ENCODE measurements at regions not wholly inside any gene's neighbourhood (a gene's known extent, or its start where the extent isn't known, plus 50 kb on each side); places are given as distances from the start of the nearest gene placed in this dataset.
"Not testable (repeated sequence)": the region's sequence is repeated elsewhere in the genome, so short reads cannot be mapped to it uniquely, and the experiment has no call there.

GRCh38 chr16:5225931-5226655 is 128.5 kb upstream of the EEF2KMT start:
- CTCF ChIA-PET = no interaction called here
- Mint-ChIP-seq H3K27me3 (peaks cover 22 to 42% of the 10 kb centered on the region in 2 donors), H3K4me1 (no peaks in the 10 kb centered on the region)

GRCh38 chr16:5222761-5223160 is 125.2 kb upstream of the EEF2KMT start:
- CTCF ChIA-PET = no interaction called here
- H3K9me3 ChIP-seq (ENCODE audit: low read length) = no peaks in the 10 kb centered on the region

More at GRCh38 chr16:5225931-5226655, 128.5 kb upstream of the EEF2KMT start:
- H3K36me3 ChIP-seq (ENCODE audit: insufficient read depth, low read length) = no peaks in the 10 kb centered on the region
- Mint-ChIP-seq H3K4me3 (no peak overlapping the region), H3K36me3 (no peaks in the 10 kb centered on the region), H3K27ac (no peak overlapping the region), H3K9me3 (peaks cover 0 to under 1% (median 0%) of the 10 kb centered on the region in 5 donors)
- DNase-seq = no peak
- H3K9me3 ChIP-seq (ENCODE audit: low read length) = no peaks in the 10 kb centered on the region
- no peak overlapping the region for H3K4me3 ChIP-seq (ENCODE audit: low read length)
- no peak overlapping the region for H3K27ac ChIP-seq (ENCODE audit: low read depth, low read length)
- no peaks in the 10 kb centered on the region for H3K4me1 ChIP-seq (ENCODE audit: insufficient read depth, low read length)
- POLR2A ChIA-PET = no interaction called here
- peaks cover 4% of the 10 kb centered on the region for H3K27me3 ChIP-seq (ENCODE audit: insufficient read depth, low read length, poor library complexity, severe bottlenecking)

GRCh38 chr16:5221831-5222230 is 124.2 kb upstream of the EEF2KMT start:
- H3K36me3 Mint-ChIP-seq; POLR2A ChIA-PET; H3K27ac ChIP-seq (ENCODE audit: low read depth, low read length); H3K4me1 Mint-ChIP-seq; H3K27me3 ChIP-seq (ENCODE audit: insufficient read depth, low read length, poor library complexity, severe bottlenecking); H3K9me3 ChIP-seq (ENCODE audit: low read length); H3K4me1 ChIP-seq (ENCODE audit: insufficient read depth, low read length); H3K27ac Mint-ChIP-seq; CTCF ChIA-PET; DNase-seq; H3K4me3 Mint-ChIP-seq; H3K36me3 ChIP-seq (ENCODE audit: insufficient read depth, low read length); H3K4me3 ChIP-seq (ENCODE audit: low read length); H3K9me3 Mint-ChIP-seq: not testable (repeated sequence)
- peaks cover 27 to 43% of the 10 kb centered on the region in 2 donors for H3K27me3 Mint-ChIP-seq

More at GRCh38 chr16:5222761-5223160, 125.2 kb upstream of the EEF2KMT start:
- Histone ChIP-seq H3K27ac (ENCODE audit: low read depth, low read length) (no peak overlapping the region), H3K4me1 (ENCODE audit: insufficient read depth, low read length) (no peaks in the 10 kb centered on the region), H3K27me3 (ENCODE audit: insufficient read depth, low read length, poor library complexity, severe bottlenecking) (peaks cover 4% of the 10 kb centered on the region), H3K36me3 (ENCODE audit: insufficient read depth, low read length) (no peaks in the 10 kb centered on the region), H3K4me3 (ENCODE audit: low read length) (no peak overlapping the region)
- peaks cover 22 to 43% of the 10 kb centered on the region in 2 donors for H3K27me3 Mint-ChIP-seq
- no peaks in the 10 kb centered on the region for H3K36me3 Mint-ChIP-seq
- H3K9me3 Mint-ChIP-seq = no peaks in the 10 kb centered on the region
- H3K4me1 Mint-ChIP-seq = no peaks in the 10 kb centered on the region
- POLR2A ChIA-PET = no interaction called here
- H3K27ac Mint-ChIP-seq = no peak overlapping the region
- no peak for DNase-seq
- no peak overlapping the region for H3K4me3 Mint-ChIP-seq

- no peak overlapping the region for H3K4me3 ChIP-seq (ENCODE audit: low read length)
- no peaks in the 10 kb centered on the region for H3K9me3 ChIP-seq (ENCODE audit: low read length)
- peaks cover 4% of the 10 kb centered on the region for H3K27me3 ChIP-seq (ENCODE audit: insufficient read depth, low read length, poor library complexity, severe bottlenecking)
- Mint-ChIP-seq H3K27me3 (peaks cover 33 to 51% of the 10 kb centered on the region in 2 donors), H3K4me3 (no peak overlapping the region), H3K9me3 (peaks cover 0 to 3% (median 0%) of the 10 kb centered on the region in 5 donors), H3K4me1 (no peaks in the 10 kb centered on the region), H3K36me3 (no peaks in the 10 kb centered on the region), H3K27ac (no peak overlapping the region)
- no peaks in the 10 kb centered on the region for H3K36me3 ChIP-seq (ENCODE audit: insufficient read depth, low read length)
- ChIA-PET CTCF (no interaction called here), POLR2A (no interaction called here)
- no peak for DNase-seq
- no peaks in the 10 kb centered on the region for H3K4me1 ChIP-seq (ENCODE audit: insufficient read depth, low read length)
- no peak overlapping the region for H3K27ac ChIP-seq (ENCODE audit: low read depth, low read length)
These were observed 123.1 kb upstream of the EEF2KMT start for GRCh38 chr16:5220705-5221104.

GRCh38 chr16:5216441-5217080 is 119.0 kb upstream of the EEF2KMT start:
- peaks cover 0 to 6% (median 0%) of the 10 kb centered on the region in 5 donors for H3K9me3 Mint-ChIP-seq
- no peaks in the 10 kb centered on the region for H3K27me3 ChIP-seq (ENCODE audit: insufficient read depth, low read length, poor library complexity, severe bottlenecking)
- no peaks in the 10 kb centered on the region for H3K36me3 ChIP-seq (ENCODE audit: insufficient read depth, low read length)
- no peaks in the 10 kb centered on the region for H3K4me1 Mint-ChIP-seq
- H3K36me3 Mint-ChIP-seq = no peaks in the 10 kb centered on the region
- ChIA-PET CTCF (no interaction called here), POLR2A (no interaction called here)
- H3K27ac ChIP-seq (ENCODE audit: low read depth, low read length) = no peak overlapping the region
- H3K4me3 ChIP-seq (ENCODE audit: low read length) = no peak overlapping the region
- H3K4me1 ChIP-seq (ENCODE audit: insufficient read depth, low read length) = no peaks in the 10 kb centered on the region
- H3K27me3 Mint-ChIP-seq = peaks cover 41 to 54% of the 10 kb centered on the region in 2 donors
- no peak overlapping the region for H3K4me3 Mint-ChIP-seq
- no peaks in the 10 kb centered on the region for H3K9me3 ChIP-seq (ENCODE audit: low read length)
- no peak overlapping the region for H3K27ac Mint-ChIP-seq
- no peak for DNase-seq

- Histone ChIP-seq H3K27ac (ENCODE audit: low read depth, low read length) (no peak overlapping the region), H3K4me3 (ENCODE audit: low read length) (no peak overlapping the region), H3K27me3 (ENCODE audit: insufficient read depth, low read length, poor library complexity, severe bottlenecking) (no peaks in the 10 kb centered on the region), H3K4me1 (ENCODE audit: insufficient read depth, low read length) (no peaks in the 10 kb centered on the region), H3K9me3 (ENCODE audit: low read length) (no peaks in the 10 kb centered on the region), H3K36me3 (ENCODE audit: insufficient read depth, low read length) (no peaks in the 10 kb centered on the region)
- DNase-seq = no peak
- Mint-ChIP-seq H3K27ac (no peak overlapping the region), H3K9me3 (peaks cover 0 to 6% (median 0%) of the 10 kb centered on the region in 5 donors), H3K4me1 (no peaks in the 10 kb centered on the region), H3K36me3 (no peaks in the 10 kb centered on the region), H3K27me3 (peaks cover 42 to 54% of the 10 kb centered on the region in 2 donors), H3K4me3 (no peak overlapping the region)
- ChIA-PET CTCF (no interaction called here), POLR2A (no interaction called here)
These were observed 118.3 kb upstream of the EEF2KMT start for GRCh38 chr16:5215901-5216300.

GRCh38 chr16:5214466-5214865 is 116.9 kb upstream of the EEF2KMT start:
- Mint-ChIP-seq H3K36me3 (no peaks in the 10 kb centered on the region), H3K4me3 (no peak overlapping the region), H3K27me3 (peaks cover 42 to 51% of the 10 kb centered on the region in 2 donors), H3K27ac (no peak overlapping the region), H3K4me1 (no peaks in the 10 kb centered on the region), H3K9me3 (peaks cover 0 to 6% (median 0%) of the 10 kb centered on the region in 5 donors)
- no peaks in the 10 kb centered on the region for H3K4me1 ChIP-seq (ENCODE audit: insufficient read depth, low read length)
- no peak for DNase-seq
- no peak overlapping the region for H3K27ac ChIP-seq (ENCODE audit: low read depth, low read length)
- H3K27me3 ChIP-seq (ENCODE audit: insufficient read depth, low read length, poor library complexity, severe bottlenecking) = no peaks in the 10 kb centered on the region
- POLR2A ChIA-PET = no interaction called here
- no peak overlapping the region for H3K4me3 ChIP-seq (ENCODE audit: low read length)
- no peaks in the 10 kb centered on the region for H3K9me3 ChIP-seq (ENCODE audit: low read length)
- no peaks in the 10 kb centered on the region for H3K36me3 ChIP-seq (ENCODE audit: insufficient read depth, low read length)
- CTCF ChIA-PET = no interaction called here

GRCh38 chr16:5212501-5212900 is 114.9 kb upstream of the EEF2KMT start:
- H3K9me3 Mint-ChIP-seq; H3K4me3 Mint-ChIP-seq; H3K27ac ChIP-seq (ENCODE audit: low read depth, low read length); H3K4me3 ChIP-seq (ENCODE audit: low read length); H3K9me3 ChIP-seq (ENCODE audit: low read length); DNase-seq; H3K4me1 ChIP-seq (ENCODE audit: insufficient read depth, low read length); H3K27me3 ChIP-seq (ENCODE audit: insufficient read depth, low read length, poor library complexity, severe bottlenecking); POLR2A ChIA-PET; H3K4me1 Mint-ChIP-seq; H3K27ac Mint-ChIP-seq; H3K36me3 ChIP-seq (ENCODE audit: insufficient read depth, low read length); CTCF ChIA-PET; H3K36me3 Mint-ChIP-seq: not testable (repeated sequence)
- H3K27me3 Mint-ChIP-seq = peaks cover 31 to 42% of the 10 kb centered on the region in 2 donors
